Esophagus squamous epithelium (tissue), 5 donors: ENCODE measurements at regions not wholly inside any gene's neighbourhood (a gene's known extent, or its start where the extent isn't known, plus 50 kb on each side); places are given as distances from the start of the nearest gene placed in this dataset.
"Not testable (repeated sequence)": the region's sequence is repeated elsewhere in the genome, so short reads cannot be mapped to it uniquely, and the experiment has no call there.

ENCODE experiments used
- DNase-seq: peaks from one replicate; lab custom pipeline; 2025; lab: John Stamatoyannopoulos, UW
- H3K27ac ChIP-seq, 4 donors: fragments of 200-600 bp; sonication (generic); one replicate each; pipeline ENCODE4 v1.5.1; 2016 to 2019; ENCODE audit warnings: mild to moderate bottlenecking in 1 of 4
- H3K27me3 ChIP-seq, 4 donors: fragments of 200-600 bp; sonication (generic); 1 replicate in 3 of 4; 2 replicates in 1 of 4; pipeline versions ENCODE4 v1.5.1 to v1.6.0; 2017 to 2021; ENCODE audit warnings: antibody characterized with exemption in 1 of 4
- H3K36me3 ChIP-seq, 3 donors: fragments of 200-600 bp; sonication (generic); one replicate each; pipeline ENCODE4 v1.5.1; 2016 to 2019
- H3K4me1 ChIP-seq, 3 donors: fragments of 200-600 bp; sonication (generic); one replicate each; pipeline ENCODE4 v1.5.1; 2017 to 2019
- H3K4me3 ChIP-seq, 4 donors: fragments of 200-600 bp; sonication (generic); 1 replicate in 3 of 4; 2 replicates in 1 of 4; pipeline ENCODE4 v1.5.1; 2016 to 2019; ENCODE audit warnings: mild to moderate bottlenecking in 2 of 4, moderate library complexity in 1 of 4
- H3K9me3 ChIP-seq, 3 donors: fragments of 200-600 bp; sonication (generic); one replicate each; pipeline ENCODE4 v1.5.1; 2016 to 2019
- POLR2A ChIP-seq, 4 donors: fragments of 450-650 bp; IDR thresholded peaks; one replicate each; pipeline ENCODE4 v1.6.1; 2017; ENCODE audit warnings: antibody characterized with exemption in 4 of 4, mild to moderate bottlenecking in 4 of 4, moderate library complexity in 3 of 4
- WGBS, 2 donors: methylation state at CpG; one replicate each; pipeline ENCODE4 v1.1.5; 2018; 5-methylcytosine and 5-hydroxymethylcytosine counted together
- intact Hi-C: fragments of 100-400 bp; cut with DNase I; formaldehyde crosslinking; loops from one replicate; pipeline ENCODE4 v1.15.0; 2022
- TF ChIP-seq, protein P1 (sequence below), 6 experiments: fragments of 450-650 bp in 4 of 6; fragments of 200-600 bp in 2 of 6; sonication (generic) in 2 of 6; IDR thresholded peaks; one replicate each; pipeline ENCODE4 v1.5.1; 2016 to 2019; ENCODE audit warnings: antibody characterized with exemption in 6 of 6, mild to moderate bottlenecking in 4 of 6, moderate library complexity in 4 of 6
- donor health status: DM: yes; HTN: yes; CAD: no.

GRCh38 chr2:78749638-78750037 lies 275.9 kb upstream of the REG3G start:
- WGBS, 2 donors, result 47 to 82% methylated on average over 1 of the region's 1 CpG

GRCh38 chr2:78750219-78750618 lies 275.3 kb upstream of the REG3G start:
- Histone ChIP-seq H3K4me1 (no peaks in the 10 kb centered on the region), H3K27ac (no peak overlapping the region), H3K36me3 (no peaks in the 10 kb centered on the region), H3K9me3 (no peaks in the 10 kb centered on the region), H3K27me3 (no peaks in the 10 kb centered on the region), H3K4me3 (no peak overlapping the region)
- WGBS, 2 donors, result 25 to 43% methylated on average over 2 of the region's 2 CpGs
- intact Hi-C loops, result no loop called here
- TF ChIP-seq, protein P1, sequence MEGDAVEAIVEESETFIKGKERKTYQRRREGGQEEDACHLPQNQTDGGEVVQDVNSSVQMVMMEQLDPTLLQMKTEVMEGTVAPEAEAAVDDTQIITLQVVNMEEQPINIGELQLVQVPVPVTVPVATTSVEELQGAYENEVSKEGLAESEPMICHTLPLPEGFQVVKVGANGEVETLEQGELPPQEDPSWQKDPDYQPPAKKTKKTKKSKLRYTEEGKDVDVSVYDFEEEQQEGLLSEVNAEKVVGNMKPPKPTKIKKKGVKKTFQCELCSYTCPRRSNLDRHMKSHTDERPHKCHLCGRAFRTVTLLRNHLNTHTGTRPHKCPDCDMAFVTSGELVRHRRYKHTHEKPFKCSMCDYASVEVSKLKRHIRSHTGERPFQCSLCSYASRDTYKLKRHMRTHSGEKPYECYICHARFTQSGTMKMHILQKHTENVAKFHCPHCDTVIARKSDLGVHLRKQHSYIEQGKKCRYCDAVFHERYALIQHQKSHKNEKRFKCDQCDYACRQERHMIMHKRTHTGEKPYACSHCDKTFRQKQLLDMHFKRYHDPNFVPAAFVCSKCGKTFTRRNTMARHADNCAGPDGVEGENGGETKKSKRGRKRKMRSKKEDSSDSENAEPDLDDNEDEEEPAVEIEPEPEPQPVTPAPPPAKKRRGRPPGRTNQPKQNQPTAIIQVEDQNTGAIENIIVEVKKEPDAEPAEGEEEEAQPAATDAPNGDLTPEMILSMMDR (IDR thresholded peaks at IDR 0.05), result no peak
- TF ChIP-seq POLR2A (IDR thresholded peaks at IDR 0.05), result no peak
- DNase-seq, result no peak

More at GRCh38 chr2:78749638-78750037, 275.9 kb upstream of the REG3G start:
- Histone ChIP-seq H3K9me3 (no peaks in the 10 kb centered on the region), H3K4me3 (no peak overlapping the region), H3K36me3 (no peaks in the 10 kb centered on the region), H3K27ac (no peak overlapping the region), H3K27me3 (no peaks in the 10 kb centered on the region), H3K4me1 (no peaks in the 10 kb centered on the region)
- intact Hi-C loops, result no loop called here
- TF ChIP-seq POLR2A (IDR thresholded peaks at IDR 0.05), result no peak
- TF ChIP-seq, protein P1 (IDR thresholded peaks at IDR 0.05), result no peak
- DNase-seq, result no peak

DNA sequence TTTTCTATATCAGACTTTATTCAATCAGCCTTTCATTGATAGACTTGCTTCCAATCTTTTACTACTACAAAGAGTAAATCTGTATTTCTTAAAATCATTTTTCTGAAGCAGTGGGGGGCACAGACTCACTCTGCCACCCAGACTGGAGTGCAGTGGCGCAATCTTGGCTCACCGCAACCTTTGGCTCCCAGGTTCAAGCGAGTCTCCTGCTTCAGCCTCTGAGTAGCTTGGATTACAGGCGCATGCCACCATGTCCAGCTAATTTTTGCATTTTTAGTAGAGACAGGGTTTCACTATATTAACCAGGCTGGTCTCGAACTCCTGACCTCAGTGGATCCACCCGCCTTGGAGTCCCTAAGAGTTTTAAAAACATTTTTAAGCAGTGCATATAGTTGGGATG lies 270.6 kb upstream of the REG3G start:
- intact Hi-C loops, result no loop called here
- Histone ChIP-seq H3K4me1 (no peaks in the 10 kb centered on the region), H3K27me3 (no peaks in the 10 kb centered on the region), H3K4me3 (no peak overlapping the region), H3K27ac (no peak overlapping the region), H3K36me3 (no peaks in the 10 kb centered on the region), H3K9me3 (no peaks in the 10 kb centered on the region)
- DNase-seq, result no peak
- 76 to 77% methylated on average over 6 of the region's 6 CpGs for WGBS, 2 donors
- TF ChIP-seq POLR2A (IDR thresholded peaks at IDR 0.05), result no peak
- TF ChIP-seq, protein P1 (IDR thresholded peaks at IDR 0.05), result no peak

DNA sequence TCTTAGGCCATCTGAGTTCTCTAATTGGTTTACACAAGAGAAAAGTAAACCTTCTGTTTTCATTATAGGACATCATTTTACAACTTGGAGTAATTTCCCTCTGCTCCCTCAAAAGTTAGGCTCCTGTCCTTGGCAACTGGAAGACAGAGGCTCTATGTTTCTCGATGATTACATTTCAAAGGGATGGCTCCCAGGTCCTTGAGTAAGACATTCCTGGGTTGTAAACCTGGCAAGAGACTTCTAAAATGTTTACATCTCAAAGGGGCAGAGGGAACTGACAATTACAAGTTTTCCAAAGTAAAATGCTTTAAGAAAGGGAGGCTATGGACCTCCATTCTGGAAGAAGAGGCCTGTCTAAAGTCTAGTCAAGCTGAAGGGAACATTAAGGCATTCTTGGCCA lies 268.3 kb upstream of the REG3G start:
- TF ChIP-seq, protein P1 (IDR thresholded peaks at IDR 0.05), result no peak
- TF ChIP-seq POLR2A (IDR thresholded peaks at IDR 0.05), result no peak
- no peaks in the 10 kb centered on the region for H3K27me3 ChIP-seq
- 20 to 50% methylated on average over 1 of the region's 1 CpG for WGBS, 2 donors

DNA sequence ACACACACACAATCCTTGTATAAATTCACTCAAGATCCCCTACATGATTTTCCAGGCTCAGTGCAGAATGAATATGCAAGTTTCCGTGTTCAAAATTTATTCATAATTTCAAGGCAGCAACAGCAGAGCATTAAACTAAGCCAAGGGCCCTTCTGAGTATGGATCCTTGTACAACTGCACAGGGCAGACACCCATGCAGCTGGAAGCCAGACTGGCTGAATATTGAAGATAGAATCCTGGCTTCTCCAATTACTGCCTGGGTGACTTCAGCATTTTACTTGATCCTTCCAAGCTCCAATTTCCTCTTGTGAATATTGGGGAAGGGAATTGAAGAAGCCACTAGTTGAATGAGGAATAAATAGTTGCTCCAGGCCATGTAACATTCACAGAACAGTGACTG lies 267.9 kb upstream of the REG3G start:
- Histone ChIP-seq H3K4me1 (no peaks in the 10 kb centered on the region), H3K9me3 (peaks cover 0 to 20% (median 6%) of the 10 kb centered on the region in 3 donors), H3K36me3 (no peaks in the 10 kb centered on the region), H3K27me3 (no peaks in the 10 kb centered on the region), H3K27ac (no peak overlapping the region), H3K4me3 (no peak overlapping the region)
- 86 to 91% methylated on average over 1 of the region's 1 CpG for WGBS, 2 donors
- intact Hi-C loops, result no loop called here
- no peak for DNase-seq
- no peak for TF ChIP-seq POLR2A (IDR thresholded peaks at IDR 0.05)
- TF ChIP-seq, protein P1 (IDR thresholded peaks at IDR 0.05), result no peak

More for the DNA sequence above, 268.3 kb upstream of the REG3G start:
- intact Hi-C loops, result no loop called here
- H3K4me1 ChIP-seq, result no peaks in the 10 kb centered on the region
- no peak for DNase-seq
- no peak overlapping the region for H3K4me3 ChIP-seq
- peaks cover 0 to 15% (median 6%) of the 10 kb centered on the region in 3 donors for H3K9me3 ChIP-seq
- no peaks in the 10 kb centered on the region for H3K36me3 ChIP-seq
- no peak overlapping the region for H3K27ac ChIP-seq

- H3K27me3 ChIP-seq, DNase-seq, H3K4me1 ChIP-seq, H3K27ac ChIP-seq, intact Hi-C loops, H3K4me3 ChIP-seq, H3K36me3 ChIP-seq: not testable (repeated sequence)
- peaks cover 0 to 31% (median 6%) of the 10 kb centered on the region in 3 donors for H3K9me3 ChIP-seq
- WGBS, 2 donors, result 90% methylated on average over 7 of the region's 7 CpGs
Observed at GRCh38 chr2:78758765-78759164, 266.7 kb upstream of the REG3G start.
